ENCODE measurements at regions not wholly inside any gene's neighbourhood (a gene's known extent, or its start where the extent isn't known, plus 50 kb on each side); places are given as distances from the start of the nearest gene placed in this dataset.

DNA sequence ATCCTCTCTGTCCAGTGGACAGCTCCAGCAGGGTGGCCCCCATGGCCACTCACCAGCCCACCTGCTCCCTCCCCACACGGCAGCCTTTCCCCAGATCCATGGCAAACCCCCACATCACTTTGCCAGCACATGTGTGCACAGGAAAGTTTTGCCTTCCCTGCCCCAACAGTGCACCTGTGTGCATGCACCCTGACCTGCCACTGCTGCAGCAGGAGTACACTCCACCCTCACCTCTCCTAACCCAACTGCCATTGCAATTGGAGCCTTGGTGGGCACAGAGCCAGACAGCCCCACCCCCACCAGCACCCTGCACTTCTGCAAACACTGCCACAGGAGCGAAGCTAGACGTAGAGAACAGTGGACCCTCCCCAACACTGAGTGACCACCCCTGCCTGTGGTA is 308.9 kb downstream of the CEP170 start:
- H3K9me2 ChIP-seq (ENCODE audit: insufficient read depth): no peaks in the 10 kb centered on the region
- no peaks in the 10 kb centered on the region for H3F3A ChIP-seq (replicated peaks; ENCODE audit: low read depth)
- DNase-seq (ENCODE audit: low spot score) (no peak), ATAC-seq (no peak)
- no peaks in the 10 kb centered on the region for H3K36me3 ChIP-seq (ENCODE audit: insufficient read depth)
- H3K4me3 ChIP-seq: no peak overlapping the region
- peaks cover 3% of the 10 kb centered on the region for H3K27me3 Mint-ChIP-seq (ENCODE audit: insufficient read depth, low read depth, poor library complexity)
- H3K27ac Mint-ChIP-seq: no peak overlapping the region
- H3K27me3 ChIP-seq (ENCODE audit: insufficient read depth): no peaks in the 10 kb centered on the region
- no peaks in the 10 kb centered on the region for H3K36me3 Mint-ChIP-seq (ENCODE audit: low read depth)
- no peak overlapping the region for H3K27ac ChIP-seq (ENCODE audit: low read depth)
- no peak for TF ChIP-seq ZNF331 (CRISPR knock-in tag; IDR thresholded peaks at IDR 0.05; ENCODE audit: low read depth)
- TF ChIP-seq, protein P1, sequence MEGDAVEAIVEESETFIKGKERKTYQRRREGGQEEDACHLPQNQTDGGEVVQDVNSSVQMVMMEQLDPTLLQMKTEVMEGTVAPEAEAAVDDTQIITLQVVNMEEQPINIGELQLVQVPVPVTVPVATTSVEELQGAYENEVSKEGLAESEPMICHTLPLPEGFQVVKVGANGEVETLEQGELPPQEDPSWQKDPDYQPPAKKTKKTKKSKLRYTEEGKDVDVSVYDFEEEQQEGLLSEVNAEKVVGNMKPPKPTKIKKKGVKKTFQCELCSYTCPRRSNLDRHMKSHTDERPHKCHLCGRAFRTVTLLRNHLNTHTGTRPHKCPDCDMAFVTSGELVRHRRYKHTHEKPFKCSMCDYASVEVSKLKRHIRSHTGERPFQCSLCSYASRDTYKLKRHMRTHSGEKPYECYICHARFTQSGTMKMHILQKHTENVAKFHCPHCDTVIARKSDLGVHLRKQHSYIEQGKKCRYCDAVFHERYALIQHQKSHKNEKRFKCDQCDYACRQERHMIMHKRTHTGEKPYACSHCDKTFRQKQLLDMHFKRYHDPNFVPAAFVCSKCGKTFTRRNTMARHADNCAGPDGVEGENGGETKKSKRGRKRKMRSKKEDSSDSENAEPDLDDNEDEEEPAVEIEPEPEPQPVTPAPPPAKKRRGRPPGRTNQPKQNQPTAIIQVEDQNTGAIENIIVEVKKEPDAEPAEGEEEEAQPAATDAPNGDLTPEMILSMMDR (conservative IDR thresholded peaks at IDR 0.05; ENCODE audit: low read depth in 2 of 2): no peak
- no peak for TF ChIP-seq STAT1 (IDR thresholded peaks at IDR 0.05; ENCODE audit: unreplicated experiment)
- TF ChIP-seq, protein P2, sequence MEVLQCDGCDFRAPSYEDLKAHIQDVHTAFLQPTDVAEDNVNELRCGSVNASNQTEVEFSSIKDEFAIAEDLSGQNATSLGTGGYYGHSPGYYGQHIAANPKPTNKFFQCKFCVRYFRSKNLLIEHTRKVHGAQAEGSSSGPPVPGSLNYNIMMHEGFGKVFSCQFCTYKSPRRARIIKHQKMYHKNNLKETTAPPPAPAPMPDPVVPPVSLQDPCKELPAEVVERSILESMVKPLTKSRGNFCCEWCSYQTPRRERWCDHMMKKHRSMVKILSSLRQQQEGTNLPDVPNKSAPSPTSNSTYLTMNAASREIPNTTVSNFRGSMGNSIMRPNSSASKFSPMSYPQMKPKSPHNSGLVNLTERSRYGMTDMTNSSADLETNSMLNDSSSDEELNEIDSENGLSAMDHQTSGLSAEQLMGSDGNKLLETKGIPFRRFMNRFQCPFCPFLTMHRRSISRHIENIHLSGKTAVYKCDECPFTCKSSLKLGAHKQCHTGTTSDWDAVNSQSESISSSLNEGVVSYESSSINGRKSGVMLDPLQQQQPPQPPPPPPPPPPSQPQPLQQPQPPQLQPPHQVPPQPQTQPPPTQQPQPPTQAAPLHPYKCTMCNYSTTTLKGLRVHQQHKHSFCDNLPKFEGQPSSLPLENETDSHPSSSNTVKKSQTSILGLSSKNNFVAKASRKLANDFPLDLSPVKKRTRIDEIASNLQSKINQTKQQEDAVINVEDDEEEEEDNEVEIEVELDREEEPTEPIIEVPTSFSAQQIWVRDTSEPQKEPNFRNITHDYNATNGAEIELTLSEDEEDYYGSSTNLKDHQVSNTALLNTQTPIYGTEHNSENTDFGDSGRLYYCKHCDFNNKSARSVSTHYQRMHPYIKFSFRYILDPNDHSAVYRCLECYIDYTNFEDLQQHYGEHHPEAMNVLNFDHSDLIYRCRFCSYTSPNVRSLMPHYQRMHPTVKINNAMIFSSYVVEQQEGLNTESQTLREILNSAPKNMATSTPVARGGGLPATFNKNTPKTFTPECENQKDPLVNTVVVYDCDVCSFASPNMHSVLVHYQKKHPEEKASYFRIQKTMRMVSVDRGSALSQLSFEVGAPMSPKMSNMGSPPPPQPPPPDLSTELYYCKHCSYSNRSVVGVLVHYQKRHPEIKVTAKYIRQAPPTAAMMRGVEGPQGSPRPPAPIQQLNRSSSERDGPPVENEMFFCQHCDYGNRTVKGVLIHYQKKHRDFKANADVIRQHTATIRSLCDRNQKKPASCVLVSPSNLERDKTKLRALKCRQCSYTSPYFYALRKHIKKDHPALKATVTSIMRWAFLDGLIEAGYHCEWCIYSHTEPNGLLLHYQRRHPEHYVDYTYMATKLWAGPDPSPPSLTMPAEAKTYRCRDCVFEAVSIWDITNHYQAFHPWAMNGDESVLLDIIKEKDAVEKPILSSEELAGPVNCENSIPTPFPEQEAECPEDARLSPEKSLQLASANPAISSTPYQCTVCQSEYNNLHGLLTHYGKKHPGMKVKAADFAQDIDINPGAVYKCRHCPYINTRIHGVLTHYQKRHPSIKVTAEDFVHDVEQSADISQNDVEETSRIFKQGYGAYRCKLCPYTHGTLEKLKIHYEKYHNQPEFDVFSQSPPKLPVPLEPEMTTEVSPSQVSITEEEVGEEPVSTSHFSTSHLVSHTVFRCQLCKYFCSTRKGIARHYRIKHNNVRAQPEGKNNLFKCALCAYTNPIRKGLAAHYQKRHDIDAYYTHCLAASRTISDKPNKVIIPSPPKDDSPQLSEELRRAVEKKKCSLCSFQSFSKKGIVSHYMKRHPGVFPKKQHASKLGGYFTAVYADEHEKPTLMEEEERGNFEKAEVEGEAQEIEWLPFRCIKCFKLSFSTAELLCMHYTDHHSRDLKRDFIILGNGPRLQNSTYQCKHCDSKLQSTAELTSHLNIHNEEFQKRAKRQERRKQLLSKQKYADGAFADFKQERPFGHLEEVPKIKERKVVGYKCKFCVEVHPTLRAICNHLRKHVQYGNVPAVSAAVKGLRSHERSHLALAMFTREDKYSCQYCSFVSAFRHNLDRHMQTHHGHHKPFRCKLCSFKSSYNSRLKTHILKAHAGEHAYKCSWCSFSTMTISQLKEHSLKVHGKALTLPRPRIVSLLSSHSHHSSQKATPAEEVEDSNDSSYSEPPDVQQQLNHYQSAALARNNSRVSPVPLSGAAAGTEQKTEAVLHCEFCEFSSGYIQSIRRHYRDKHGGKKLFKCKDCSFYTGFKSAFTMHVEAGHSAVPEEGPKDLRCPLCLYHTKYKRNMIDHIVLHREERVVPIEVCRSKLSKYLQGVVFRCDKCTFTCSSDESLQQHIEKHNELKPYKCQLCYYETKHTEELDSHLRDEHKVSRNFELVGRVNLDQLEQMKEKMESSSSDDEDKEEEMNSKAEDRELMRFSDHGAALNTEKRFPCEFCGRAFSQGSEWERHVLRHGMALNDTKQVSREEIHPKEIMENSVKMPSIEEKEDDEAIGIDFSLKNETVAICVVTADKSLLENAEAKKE (CRISPR knock-in tag; IDR thresholded peaks at IDR 0.05): no peak
- no peak for TF ChIP-seq CREB1 (CRISPR knock-in tag; IDR thresholded peaks at IDR 0.05; ENCODE audit: low read depth)
- TF ChIP-seq NANOG (IDR thresholded peaks at IDR 0.05; ENCODE audit: borderline replicate concordance): no peak
- TF ChIP-seq, protein P3, sequence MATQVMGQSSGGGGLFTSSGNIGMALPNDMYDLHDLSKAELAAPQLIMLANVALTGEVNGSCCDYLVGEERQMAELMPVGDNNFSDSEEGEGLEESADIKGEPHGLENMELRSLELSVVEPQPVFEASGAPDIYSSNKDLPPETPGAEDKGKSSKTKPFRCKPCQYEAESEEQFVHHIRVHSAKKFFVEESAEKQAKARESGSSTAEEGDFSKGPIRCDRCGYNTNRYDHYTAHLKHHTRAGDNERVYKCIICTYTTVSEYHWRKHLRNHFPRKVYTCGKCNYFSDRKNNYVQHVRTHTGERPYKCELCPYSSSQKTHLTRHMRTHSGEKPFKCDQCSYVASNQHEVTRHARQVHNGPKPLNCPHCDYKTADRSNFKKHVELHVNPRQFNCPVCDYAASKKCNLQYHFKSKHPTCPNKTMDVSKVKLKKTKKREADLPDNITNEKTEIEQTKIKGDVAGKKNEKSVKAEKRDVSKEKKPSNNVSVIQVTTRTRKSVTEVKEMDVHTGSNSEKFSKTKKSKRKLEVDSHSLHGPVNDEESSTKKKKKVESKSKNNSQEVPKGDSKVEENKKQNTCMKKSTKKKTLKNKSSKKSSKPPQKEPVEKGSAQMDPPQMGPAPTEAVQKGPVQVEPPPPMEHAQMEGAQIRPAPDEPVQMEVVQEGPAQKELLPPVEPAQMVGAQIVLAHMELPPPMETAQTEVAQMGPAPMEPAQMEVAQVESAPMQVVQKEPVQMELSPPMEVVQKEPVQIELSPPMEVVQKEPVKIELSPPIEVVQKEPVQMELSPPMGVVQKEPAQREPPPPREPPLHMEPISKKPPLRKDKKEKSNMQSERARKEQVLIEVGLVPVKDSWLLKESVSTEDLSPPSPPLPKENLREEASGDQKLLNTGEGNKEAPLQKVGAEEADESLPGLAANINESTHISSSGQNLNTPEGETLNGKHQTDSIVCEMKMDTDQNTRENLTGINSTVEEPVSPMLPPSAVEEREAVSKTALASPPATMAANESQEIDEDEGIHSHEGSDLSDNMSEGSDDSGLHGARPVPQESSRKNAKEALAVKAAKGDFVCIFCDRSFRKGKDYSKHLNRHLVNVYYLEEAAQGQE (IDR thresholded peaks at IDR 0.05; ENCODE audit: unreplicated experiment): no peak
- TF ChIP-seq ZNF114 (CRISPR knock-in tag; IDR thresholded peaks at IDR 0.05): no peak
- no peak for TF ChIP-seq JUNB (IDR thresholded peaks at IDR 0.05; ENCODE audit: unreplicated experiment)
- no peak for TF ChIP-seq EZH2phosphoT487 (IDR thresholded peaks at IDR 0.05; ENCODE audit: unreplicated experiment)
- no peak for TF ChIP-seq ETS1 (IDR thresholded peaks at IDR 0.05)
- no peak for TF ChIP-seq EZH2 (IDR thresholded peaks at IDR 0.05; ENCODE audit: low read depth, unreplicated experiment)
- TF ChIP-seq POLR2AphosphoS5 (IDR thresholded peaks at IDR 0.05; ENCODE audit: low read depth): no peak
- H3K4me1 ChIP-seq (ENCODE audit: insufficient read depth): no peaks in the 10 kb centered on the region
- no peaks in the 10 kb centered on the region for H3K79me2 ChIP-seq (replicated peaks; ENCODE audit: insufficient read depth)
- no peaks in the 10 kb centered on the region for H4K20me1 ChIP-seq (replicated peaks; ENCODE audit: insufficient read depth)
- H3K4me2 ChIP-seq: no peak overlapping the region
- peaks cover 4% of the 10 kb centered on the region; the same call in 1 of the 3 replicates for H3K9me3 Mint-ChIP-seq
- no peaks in the 10 kb centered on the region; the same call in 2 of the 3 replicates for H3K4me1 Mint-ChIP-seq
- H2AFZ ChIP-seq: no peak overlapping the region
- no peak overlapping the region for H3K4me3 Mint-ChIP-seq

All from GM23338 (cell line).